HepG2 (cell line): ENCODE measurements at regions not wholly inside any gene's neighbourhood (a gene's known extent, or its start where the extent isn't known, plus 50 kb on each side); places are given as distances from the start of the nearest gene placed in this dataset.

Experiments used
- ATAC-seq: fragments of 200-7000 bp; cut with Tn5 transposase; 3 replicates; pipeline ENCODE4 v1.9.1; 2020; ENCODE audit warnings: mild to moderate bottlenecking, moderate library complexity
- BruUV-seq: library from RNA; stranded (reverse); fragments of 400-500 nt; replicated peaks from 2 replicates; lab custom pipeline; 2021; lab: Mats Ljungman, UMichigan
- CTCF ChIA-PET: fragments of 300-600 bp; formaldehyde crosslinking; extraction: SDS; loops from one replicate; lab custom pipeline; 2021; ENCODE audit warnings: low total read pairs, inconsistent platforms, low intra/inter-chr PET ratio; lab: Yijun Ruan, JAX
- POLR2A ChIA-PET: fragments of 350-600 bp; sonication (Branson Sonifier 250); formaldehyde crosslinking; loops from one replicate; lab custom pipeline; 2020; ENCODE audit warnings: antibody characterized with exemption, inconsistent platforms; lab: Yijun Ruan, JAX
- DNase-seq: peaks from one replicate; pipeline ENCODE4 v3.0.0-alpha.2; 2015; ENCODE audit warnings: low spot score
- FAIRE-seq: peaks from 3 replicates; lab custom pipeline; 2011; peaks lifted over from hg19 to GRCh38; lab: Jason Lieb, UNC
- H2AFZ ChIP-seq: one replicate; pipeline ENCODE4 v1.6.1; 2011; ENCODE audit warnings: low read length, inconsistent platforms
- H3K27ac ChIP-seq: fragments of 300-600 bp; 3 replicates; pipeline ENCODE4 v1.8.0; 2011; ENCODE audit warnings: mixed run types, mild to moderate bottlenecking, mixed read lengths, low read length, inconsistent platforms; ENCODE audit not compliant: insufficient read depth; ENCODE audit errors: extremely low read length
- H3K27me3 ChIP-seq, 2 experiments: fragments of 200-600 bp in 1 of 2; 2 replicates in 1 of 2; 3 replicates in 1 of 2; pipeline versions ENCODE4 v1.6.0 to v1.8.0; 2011; ENCODE audit warnings: low read length in 2 of 2, mild to moderate bottlenecking in 2 of 2, moderate library complexity in 2 of 2, inconsistent platforms in 1 of 2; ENCODE audit not compliant: insufficient read depth in 2 of 2, control insufficient read depth in 1 of 2
- H3K36me3 ChIP-seq, 2 experiments: fragments of 200-600 bp in 1 of 2; replicated peaks in 1 of 2; 2 replicates in 1 of 2; 3 replicates in 1 of 2; pipeline versions ENCODE4 v1.5.1 to v1.8.0; 2011; ENCODE audit warnings: low read length in 2 of 2, inconsistent platforms in 1 of 2; ENCODE audit not compliant: insufficient read depth in 2 of 2, control insufficient read depth in 1 of 2
- H3K4me1 ChIP-seq: 2 replicates; pipeline ENCODE4 v1.5.1; 2012; ENCODE audit warnings: low read length, inconsistent platforms; ENCODE audit not compliant: insufficient read depth
- H3K4me2 ChIP-seq: 2 replicates; pipeline ENCODE4 v1.6.0; 2011; ENCODE audit warnings: low read depth, low read length, inconsistent platforms
- H3K4me3 ChIP-seq, 3 experiments: fragments of 200-600 bp in 1 of 3; sonication (generic), shearing (Covaris generic) in 1 of 3; replicated peaks in 1 of 3; 2 replicates each; pipeline ENCODE4 v1.5.1; 2011 to 2016; ENCODE audit warnings: low read length in 3 of 3, inconsistent platforms in 2 of 3, low read depth in 2 of 3, mild to moderate bottlenecking in 2 of 3, control low read depth in 1 of 3, mixed read lengths in 1 of 3; ENCODE audit not compliant: insufficient read depth in 1 of 3
- H3K79me2 ChIP-seq: one replicate; pipeline ENCODE4 v1.6.1; 2011; ENCODE audit warnings: low read length, inconsistent platforms; ENCODE audit not compliant: insufficient read depth
- H3K9ac ChIP-seq: 2 replicates; pipeline ENCODE4 v1.6.0; 2011; ENCODE audit warnings: mild to moderate bottlenecking, low read depth, low read length, inconsistent platforms; ENCODE audit not compliant: insufficient read depth
- H3K9me3 ChIP-seq: 2 replicates; pipeline ENCODE4 v1.5.1; 2012; ENCODE audit warnings: mild to moderate bottlenecking, low read length
- H4K20me1 ChIP-seq: 2 replicates; pipeline ENCODE4 v1.6.0; 2011; ENCODE audit warnings: inconsistent platforms, mild to moderate bottlenecking, low read length, moderate library complexity; ENCODE audit not compliant: insufficient read depth
- ARNTL ChIP-seq: sonication (generic); formaldehyde crosslinking; IDR thresholded peaks from 2 replicates; pipeline ENCODE4 v1.4.0; 2020; ENCODE audit warnings: mild to moderate bottlenecking, missing genetic modification reagents
- DNMT1 ChIP-seq: sonication (generic); formaldehyde crosslinking; IDR thresholded peaks from 2 replicates; pipeline ENCODE4 v1.5.1; 2020; ENCODE audit warnings: mild to moderate bottlenecking, missing genetic modification reagents
- FOXK2 ChIP-seq: fragments of 450-650 bp; IDR thresholded peaks from 2 replicates; pipeline ENCODE4 v1.6.1; 2016
- MBD4 ChIP-seq: IDR thresholded peaks from 2 replicates; pipeline ENCODE4 v1.6.1; 2012; ENCODE audit warnings: low read length, inconsistent platforms, borderline replicate concordance
- TEAD3 ChIP-seq: optimal IDR thresholded peaks from 2 replicates; pipeline ENCODE3; 2016; ENCODE audit warnings: borderline replicate concordance
- ZNF331 ChIP-seq: sonication (generic); formaldehyde crosslinking; IDR thresholded peaks from 2 replicates; pipeline ENCODE4 v1.4.0; 2020; ENCODE audit warnings: missing genetic modification reagents
- WGBS: methylation state at CpG from one replicate; pipeline ENCODE4 v1.1.6; 2017; ENCODE audit warnings: low lambda C conversion rate; 5-methylcytosine and 5-hydroxymethylcytosine counted together
- in situ Hi-C: cut with HindIII; loops from 2 replicates; pipeline ENCODE4 v1.10.0; 2017; ENCODE audit warnings: low pct_unique_long_range_greater_than_20kb; ENCODE audit not compliant: extremely low pct_ligation_motif_present
- intact Hi-C: fragments of 100-400 bp; cut with micrococcal nuclease; formaldehyde crosslinking; loops from one replicate; pipeline ENCODE4 v1.10.0; 2022; ENCODE audit not compliant: unreplicated experiment
- TF ChIP-seq, protein P1 (sequence below): sonication (generic); formaldehyde crosslinking; IDR thresholded peaks from 2 replicates; pipeline ENCODE4 v1.4.0; 2020; ENCODE audit warnings: missing genetic modification reagents

DNA sequence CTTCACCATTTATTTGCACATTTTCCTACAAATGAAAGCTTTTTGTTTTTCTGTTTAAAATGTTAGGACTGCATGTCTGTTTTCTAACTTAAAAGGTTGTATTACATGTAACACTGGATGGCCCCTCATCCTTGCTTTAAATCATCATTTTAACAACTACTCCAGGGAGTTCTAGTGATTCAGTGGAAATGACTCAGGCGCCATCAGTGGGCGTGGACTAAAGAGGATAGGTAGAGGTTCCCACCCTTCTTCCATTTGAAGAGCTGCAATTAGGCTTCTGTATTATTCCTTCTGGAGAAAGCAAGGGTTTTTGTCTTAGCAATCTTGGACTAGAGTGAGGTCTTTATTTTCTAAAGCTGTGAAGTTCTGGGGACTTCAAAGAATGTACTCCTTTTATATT, 213.7 kb downstream of the TMEM38B start (continued):
- TF ChIP-seq, protein P1, sequence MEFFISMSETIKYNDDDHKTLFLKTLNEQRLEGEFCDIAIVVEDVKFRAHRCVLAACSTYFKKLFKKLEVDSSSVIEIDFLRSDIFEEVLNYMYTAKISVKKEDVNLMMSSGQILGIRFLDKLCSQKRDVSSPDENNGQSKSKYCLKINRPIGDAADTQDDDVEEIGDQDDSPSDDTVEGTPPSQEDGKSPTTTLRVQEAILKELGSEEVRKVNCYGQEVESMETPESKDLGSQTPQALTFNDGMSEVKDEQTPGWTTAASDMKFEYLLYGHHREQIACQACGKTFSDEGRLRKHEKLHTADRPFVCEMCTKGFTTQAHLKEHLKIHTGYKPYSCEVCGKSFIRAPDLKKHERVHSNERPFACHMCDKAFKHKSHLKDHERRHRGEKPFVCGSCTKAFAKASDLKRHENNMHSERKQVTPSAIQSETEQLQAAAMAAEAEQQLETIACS (CRISPR knock-in tag) = no peak
- no peak for TF ChIP-seq ZNF331 (CRISPR knock-in tag)
- TF ChIP-seq ARNTL (CRISPR knock-in tag) = no peak
- TF ChIP-seq MBD4 = no peak
- no peak for TF ChIP-seq DNMT1 (CRISPR knock-in tag)

DNA sequence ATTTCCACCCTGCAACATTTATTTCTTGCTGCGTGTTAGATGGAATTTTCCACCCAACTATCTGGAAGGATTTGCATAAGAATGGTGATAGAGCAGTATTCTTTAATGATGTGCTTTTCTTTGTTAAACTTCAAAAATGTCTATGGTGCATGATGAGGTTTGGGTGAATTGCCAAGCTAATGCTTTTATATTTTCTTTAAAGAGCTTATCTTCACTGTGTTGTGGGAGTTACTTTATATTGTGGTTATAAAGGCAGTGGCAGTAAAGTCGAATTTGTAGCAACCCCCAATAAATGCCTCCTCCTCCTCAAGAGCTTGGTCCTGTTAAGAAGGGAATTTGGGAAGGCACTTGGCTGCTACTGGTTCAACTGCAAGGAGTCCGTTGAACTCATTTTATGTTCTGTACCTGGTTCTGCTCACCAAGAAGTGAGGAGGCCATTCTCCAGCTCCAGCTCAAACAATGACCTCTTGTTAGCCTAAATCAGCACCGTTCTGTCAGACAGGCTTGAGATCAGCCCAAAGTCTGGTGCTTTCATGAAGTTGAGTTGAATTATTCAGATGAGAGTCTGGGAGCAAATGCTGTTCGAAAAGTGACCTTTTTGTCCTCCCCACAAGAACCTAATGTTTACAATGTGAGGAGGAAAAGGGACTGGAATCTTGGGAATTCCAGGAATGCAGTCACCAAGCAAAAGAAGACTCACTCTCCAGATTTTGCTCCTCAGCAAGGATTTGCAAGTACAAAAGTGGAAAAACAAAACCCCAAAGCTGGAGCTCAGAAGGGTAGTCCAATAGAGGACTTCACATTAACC, 217.0 kb downstream of the TMEM38B start:
- DNase-seq (peak; percentile 4), ATAC-seq (peak; percentile 44; the same call in 2 of the 3 replicates), FAIRE-seq (no peak)
- no TSS peak for BruUV-seq
- no peak overlapping the region for H3K4me3 ChIP-seq
- H3K4me1 ChIP-seq = peaks cover 17% of the 10 kb centered on the region
- H3K27ac ChIP-seq = no peak overlapping the region
- intact Hi-C loops = no loop called here
- no peak overlapping the region for H3K9ac ChIP-seq
- no peaks in the 10 kb centered on the region for H3K9me3 ChIP-seq
- CTCF ChIA-PET = no interaction called here
- 18% methylated on average over 5 of the region's 5 CpGs for WGBS
- no peak overlapping the region for H3K4me2 ChIP-seq
- in situ Hi-C loops = loop anchor here (25.0 kb wide), 1 partner anchor 1251 kb away; no protein-coding TSS in a partner anchor
- H2AFZ ChIP-seq = no peak overlapping the region
- no peaks in the 10 kb centered on the region for H3K79me2 ChIP-seq
- POLR2A ChIA-PET = no interaction called here
- no peaks in the 10 kb centered on the region for H3K36me3 ChIP-seq
- no peaks in the 10 kb centered on the region for H4K20me1 ChIP-seq
- no peaks in the 10 kb centered on the region for H3K27me3 ChIP-seq
- TF ChIP-seq FOXK2 = no peak
- TF ChIP-seq TEAD3 (CRISPR knock-in tag) = peak; percentile 72
